ENCODE measurements at regions not wholly inside any gene's neighbourhood (a gene's known extent, or its start where the extent isn't known, plus 50 kb on each side); places are given as distances from the start of the nearest gene placed in this dataset.

GRCh38 chr2:15770606-15771005, 169.7 kb upstream of the MYCN start:
- no peak for DNase-seq (ENCODE audit: low spot score)
- H3K27ac ChIP-seq, result no peak overlapping the region
- TF ChIP-seq CTCF (IDR thresholded peaks at IDR 0.05), result no peak
- no peak overlapping the region for H3K4me3 ChIP-seq

- H3K27ac ChIP-seq, result no peak overlapping the region
Measured at GRCh38 chr2:15771124-15771523, 169.2 kb upstream of the MYCN start.

GRCh38 chr2:15772086-15772595, 168.2 kb upstream of the MYCN start:
- no peak for TF ChIP-seq CTCF (IDR thresholded peaks at IDR 0.05)
- H3K27ac ChIP-seq, result no peak overlapping the region

More at GRCh38 chr2:15771124-15771523, 169.2 kb upstream of the MYCN start:
- TF ChIP-seq CTCF (IDR thresholded peaks at IDR 0.05), result no peak
- no peak overlapping the region for H3K4me3 ChIP-seq
- DNase-seq (ENCODE audit: low spot score), result no peak

GRCh38 chr2:15772681-15773080, 167.7 kb upstream of the MYCN start:
- Histone ChIP-seq H3K27ac (no peak overlapping the region), H3K4me3 (no peak overlapping the region)
- TF ChIP-seq CTCF (IDR thresholded peaks at IDR 0.05), result no peak
- DNase-seq (ENCODE audit: low spot score), result no peak

More at GRCh38 chr2:15772086-15772595, 168.2 kb upstream of the MYCN start:
- no peak for DNase-seq (ENCODE audit: low spot score)
- H3K4me3 ChIP-seq, result no peak overlapping the region

GRCh38 chr2:15773204-15773603, 167.1 kb upstream of the MYCN start:
- no peak for TF ChIP-seq CTCF (IDR thresholded peaks at IDR 0.05)

GRCh38 chr2:15773846-15774245, 166.5 kb upstream of the MYCN start:
- no peak for TF ChIP-seq CTCF (IDR thresholded peaks at IDR 0.05)
- H3K4me3 ChIP-seq, result no peak overlapping the region
- no peak overlapping the region for H3K27ac ChIP-seq
- DNase-seq (ENCODE audit: low spot score), result no peak

More at GRCh38 chr2:15773204-15773603, 167.1 kb upstream of the MYCN start:
- Histone ChIP-seq H3K4me3 (no peak overlapping the region), H3K27ac (no peak overlapping the region)
- DNase-seq (ENCODE audit: low spot score), result no peak

GRCh38 chr2:15775753-15776628, 164.4 kb upstream of the MYCN start:
- no peak overlapping the region for H3K27ac ChIP-seq
- no peak for DNase-seq (ENCODE audit: low spot score)
- TF ChIP-seq CTCF (IDR thresholded peaks at IDR 0.05), result no peak
- no peak overlapping the region for H3K4me3 ChIP-seq
